GM18868 (cell line): ENCODE measurements at regions not wholly inside any gene's neighbourhood (a gene's known extent, or its start where the extent isn't known, plus 50 kb on each side); places are given as distances from the start of the nearest gene placed in this dataset.

Experiments
- ATAC-seq: cut with Tn5 transposase; IDR thresholded peaks from one replicate; pipeline ENCODE4 v1.9.1; 2021; ENCODE audit warnings: mild to moderate bottlenecking, moderate library complexity; ENCODE audit not compliant: unreplicated experiment

DNA sequence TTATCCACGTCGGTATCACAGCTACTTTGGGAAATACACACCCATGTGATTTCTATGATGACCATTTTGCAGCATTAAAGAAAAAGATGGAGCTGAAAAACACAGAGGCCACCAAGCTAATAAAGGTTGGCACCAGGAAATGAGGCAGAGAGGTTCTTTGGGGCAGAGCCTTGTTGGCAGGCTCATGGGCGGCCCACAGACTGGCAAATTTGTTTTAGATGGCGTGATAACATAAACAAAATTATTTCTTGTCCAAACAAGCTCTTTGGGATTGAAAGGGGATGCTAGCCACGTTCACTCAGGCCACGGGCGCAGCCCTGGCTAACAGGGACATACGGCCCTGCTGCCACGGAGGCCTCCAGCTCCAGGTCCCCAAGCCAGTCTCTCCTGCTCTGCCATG, 135.9 kb upstream of the ZMIZ1 start:
- no peak for ATAC-seq

DNA sequence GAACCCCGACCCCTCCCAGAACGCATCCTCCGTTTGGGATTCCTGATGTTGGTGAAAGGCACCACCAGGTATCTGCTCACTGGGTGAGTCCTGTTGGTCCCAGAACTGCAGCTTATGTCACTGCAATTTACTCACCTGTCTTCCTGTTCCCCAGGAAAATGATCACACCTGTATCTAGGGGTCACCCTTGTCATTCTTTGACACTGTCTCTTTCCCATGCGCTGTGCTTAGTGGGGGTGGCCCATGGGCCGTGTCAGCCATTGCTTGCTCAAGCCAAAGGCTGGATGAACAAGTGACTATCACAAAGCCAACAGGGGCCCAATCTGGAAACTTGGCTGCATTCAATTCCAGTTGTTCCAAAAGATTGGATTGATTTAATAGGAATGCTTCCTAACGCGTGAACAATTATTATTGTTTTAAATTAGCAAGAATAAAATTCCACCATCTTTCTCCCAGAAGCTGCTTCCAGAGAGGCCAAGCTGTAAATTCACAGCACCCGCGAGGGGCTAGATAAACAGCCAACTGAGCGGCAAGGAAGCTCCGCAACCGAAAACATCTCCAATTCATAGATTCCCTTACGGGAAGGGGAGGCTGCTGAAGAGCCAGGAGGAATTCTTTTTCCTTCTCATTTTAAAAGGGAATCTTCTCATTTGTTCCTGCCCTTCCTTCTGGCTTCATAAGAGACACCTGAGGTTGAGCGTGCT, 134.8 kb upstream of the ZMIZ1 start:
- no peak for ATAC-seq

- ATAC-seq = no peak
Measured at GRCh38 chr10:78934532-78934898, 134.3 kb upstream of the ZMIZ1 start.

DNA sequence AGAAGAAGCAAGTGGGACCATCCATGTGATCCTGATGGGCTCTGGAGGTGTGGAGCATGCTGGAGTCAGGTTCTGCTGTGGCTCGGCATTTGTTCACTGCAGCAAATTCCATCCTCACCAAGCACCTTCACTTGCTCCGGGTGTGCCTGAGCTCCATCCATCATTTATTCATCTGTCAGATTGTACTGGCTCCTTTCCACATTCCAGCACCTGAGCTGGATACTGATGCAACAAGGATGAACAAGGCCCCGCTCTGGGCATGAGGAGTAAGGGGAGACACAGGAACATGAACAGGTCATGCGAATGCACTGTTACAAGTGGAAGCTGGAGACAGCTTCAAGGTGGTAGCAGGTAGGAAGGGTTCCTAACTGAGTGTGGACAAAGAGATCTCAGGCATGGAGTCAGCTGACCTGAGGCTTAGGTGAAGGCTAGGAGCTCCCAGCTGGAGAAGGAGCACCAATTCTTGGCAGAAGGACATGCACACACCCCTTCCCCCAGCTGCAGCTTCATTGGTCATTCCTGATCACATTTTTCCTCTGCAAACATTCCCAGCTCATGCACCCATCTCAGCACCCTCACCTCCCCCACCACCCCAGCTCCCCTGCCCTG, 133.7 kb upstream of the ZMIZ1 start:
- no peak for ATAC-seq

GRCh38 chr10:78935697-78936407, 132.9 kb upstream of the ZMIZ1 start:
- no peak for ATAC-seq

DNA sequence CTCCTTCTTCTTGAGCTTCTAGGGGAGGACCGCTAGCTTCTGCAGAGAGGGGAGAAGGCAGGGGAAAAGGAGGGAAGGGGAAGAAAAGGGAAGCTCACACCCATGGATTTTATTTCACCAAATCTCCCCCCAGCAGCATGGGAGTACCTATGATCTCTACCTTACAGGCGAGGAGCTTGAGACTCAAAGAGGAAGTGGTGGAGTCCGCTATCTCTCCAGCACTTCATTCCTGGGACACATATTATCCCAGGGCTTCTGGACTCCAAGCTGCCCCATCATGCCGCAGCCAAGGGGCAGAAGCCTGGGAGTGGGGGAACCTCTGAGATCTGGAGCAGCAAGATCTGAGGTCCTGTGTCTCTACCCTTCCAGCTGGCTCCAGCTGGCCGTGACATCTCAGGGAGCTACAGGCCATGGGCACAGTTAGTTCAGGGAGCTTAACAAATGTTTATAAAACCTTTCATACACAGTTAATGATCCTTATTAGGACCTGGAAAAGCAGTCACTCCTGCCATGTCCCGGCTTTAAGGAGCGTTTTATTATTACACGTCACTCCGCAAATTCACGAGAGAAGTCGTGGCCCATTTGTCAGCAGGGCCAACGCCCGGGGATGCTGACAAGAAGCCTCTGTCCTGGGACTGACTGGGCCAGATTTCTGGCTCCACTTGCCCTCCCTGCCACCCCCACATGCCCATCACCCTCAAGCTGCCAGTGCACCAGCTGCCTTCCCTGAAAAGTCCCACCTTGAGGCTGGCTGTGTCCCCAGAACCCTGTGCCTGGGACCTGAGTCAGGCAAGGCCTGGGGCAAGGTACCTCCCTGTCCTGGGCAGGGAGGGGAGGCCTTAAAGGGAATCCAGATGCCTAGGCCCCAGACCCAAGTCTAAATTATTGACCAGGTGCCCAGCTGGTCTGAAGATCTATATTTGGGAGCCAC, 132.1 kb upstream of the ZMIZ1 start:
- no peak for ATAC-seq

GRCh38 chr10:78937393-78937792, 131.4 kb upstream of the ZMIZ1 start:
- no peak for ATAC-seq

DNA sequence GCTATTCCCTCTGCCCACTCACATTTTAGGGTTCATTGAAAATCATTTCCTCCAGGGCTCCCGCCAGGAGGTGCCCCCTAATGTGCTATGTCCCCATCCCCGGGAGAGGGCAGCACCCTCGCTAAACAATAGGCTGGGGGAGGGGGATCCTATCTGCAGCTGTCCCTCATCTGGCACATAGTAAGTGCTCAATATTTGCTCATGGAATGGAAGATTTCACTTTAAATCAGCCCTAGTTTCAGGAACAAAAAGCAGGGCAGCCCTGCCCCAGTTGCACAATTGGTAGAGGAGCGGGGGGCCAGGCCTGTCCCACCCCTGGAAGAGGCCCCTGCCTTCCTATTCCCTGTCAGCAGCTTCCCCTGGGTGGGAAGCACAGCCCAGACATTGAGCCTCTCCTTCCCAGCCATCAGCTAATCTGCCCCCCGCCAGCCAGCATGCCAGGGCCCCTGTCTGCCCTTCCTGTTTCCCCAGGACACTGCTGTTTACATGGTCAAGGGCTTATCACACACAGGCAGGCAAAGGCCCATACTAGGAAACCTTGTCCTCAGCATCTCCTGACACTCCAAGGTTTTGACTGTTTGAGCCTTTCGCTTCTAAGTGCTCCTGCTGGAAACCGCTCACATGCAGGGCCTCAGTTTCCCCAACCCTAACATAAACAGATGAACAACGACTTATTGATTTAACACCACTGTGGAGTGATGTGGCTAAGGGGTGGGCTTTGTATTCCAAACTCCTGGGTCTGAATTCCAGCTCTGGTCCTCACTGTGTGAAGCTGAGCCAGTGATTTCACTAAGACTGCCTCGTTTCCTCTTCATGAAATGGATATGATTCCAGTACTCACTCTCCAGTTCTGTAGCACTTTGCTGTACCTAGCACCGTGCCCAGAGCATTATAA, 130.7 kb upstream of the ZMIZ1 start:
- no peak for ATAC-seq

- ATAC-seq = no peak
Measured at GRCh38 chr10:78938695-78939672, 129.8 kb upstream of the ZMIZ1 start.

DNA sequence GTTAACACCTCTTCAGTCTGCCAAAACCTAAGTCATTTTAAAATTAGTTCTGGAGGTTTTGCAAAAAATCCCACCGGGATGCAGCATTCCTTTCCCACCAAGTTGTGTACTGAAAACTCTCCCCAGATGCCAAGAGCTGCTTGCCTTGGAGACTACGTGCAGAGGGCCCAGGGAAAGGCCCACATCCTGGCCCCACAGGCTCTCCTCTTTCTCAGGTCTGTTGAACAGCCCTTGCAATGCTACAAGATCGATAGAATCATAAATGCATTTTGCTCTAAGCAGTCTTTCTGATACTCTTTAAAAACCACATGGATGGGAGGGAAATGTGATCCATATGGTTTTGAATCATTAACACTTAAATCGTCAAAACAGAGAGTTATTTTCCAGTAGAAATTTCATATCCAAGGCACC, 126.7 kb upstream of the ZMIZ1 start:
- ATAC-seq = no peak

- no peak for ATAC-seq
Measured at GRCh38 chr10:78944723-78945312, 123.9 kb upstream of the ZMIZ1 start.

- no peak for ATAC-seq
Measured at GRCh38 chr10:78945838-78946237, 122.9 kb upstream of the ZMIZ1 start.

GRCh38 chr10:78947226-78947625, 121.5 kb upstream of the ZMIZ1 start:
- ATAC-seq = no peak

GRCh38 chr10:78947733-78948132, 121.0 kb upstream of the ZMIZ1 start:
- ATAC-seq = no peak

DNA sequence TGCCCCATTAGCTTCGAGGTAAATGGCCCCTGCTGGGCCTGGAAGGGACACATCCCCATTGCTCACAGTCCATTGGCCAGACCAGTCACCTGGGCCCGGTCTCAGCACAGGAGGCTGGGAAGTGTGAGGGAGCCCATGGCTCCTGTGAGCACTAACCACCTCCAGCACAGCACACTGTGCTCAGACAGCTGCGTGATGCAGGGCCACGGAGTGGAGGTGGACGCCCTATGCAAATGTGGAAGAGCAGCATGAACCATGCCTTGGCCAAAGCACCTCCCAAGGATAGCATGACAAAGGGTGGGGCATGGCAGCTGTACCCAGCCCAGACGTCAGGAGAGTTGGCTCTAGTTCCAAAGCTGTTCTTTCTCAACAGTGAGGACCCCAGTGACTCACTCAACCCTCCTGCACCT, 120.1 kb upstream of the ZMIZ1 start:
- ATAC-seq = no peak

DNA sequence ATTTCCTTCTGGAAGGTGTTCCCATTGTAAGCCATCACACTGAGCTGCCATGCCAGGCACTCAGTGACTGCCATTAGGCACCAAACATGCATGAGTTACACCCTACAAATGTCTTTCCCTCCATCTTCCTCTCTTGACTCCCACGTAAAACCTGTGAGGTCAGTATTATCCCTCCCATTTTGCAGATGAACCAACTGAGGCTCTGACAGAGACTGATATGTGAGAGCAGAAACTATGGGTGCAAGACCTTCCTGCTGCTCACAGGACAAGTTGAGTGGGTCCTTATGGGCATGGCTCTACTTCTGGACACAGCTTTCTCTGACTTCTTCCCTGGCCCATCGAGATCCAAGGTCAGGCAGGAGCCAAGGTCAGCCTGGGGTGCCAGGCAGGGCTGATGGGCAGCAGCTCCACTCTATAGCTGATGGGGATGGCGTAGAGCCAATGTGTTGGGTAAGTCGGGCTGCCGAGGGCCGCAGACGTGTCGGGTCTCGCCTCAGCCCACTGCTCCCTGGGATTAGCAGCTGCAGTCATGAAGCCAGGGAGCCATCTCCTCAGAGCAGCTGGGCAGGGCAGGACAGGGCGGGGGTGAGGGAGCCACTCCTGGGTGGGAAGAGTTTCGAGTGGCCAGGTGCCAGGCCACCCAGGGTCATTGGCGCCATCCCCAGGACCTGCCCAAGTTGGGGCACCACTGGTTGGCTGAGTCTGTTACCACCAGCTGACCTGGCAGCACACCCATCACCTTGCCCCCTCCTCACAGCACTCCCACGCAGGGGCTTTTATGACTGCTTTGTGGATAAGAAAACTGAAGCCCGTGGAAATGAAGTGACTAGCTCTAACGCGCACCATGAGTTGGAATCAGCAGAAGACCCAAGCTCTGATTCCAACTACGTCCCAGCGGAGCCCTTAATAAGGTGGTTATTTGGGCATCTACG, 117.8 kb upstream of the ZMIZ1 start:
- ATAC-seq = no peak

DNA sequence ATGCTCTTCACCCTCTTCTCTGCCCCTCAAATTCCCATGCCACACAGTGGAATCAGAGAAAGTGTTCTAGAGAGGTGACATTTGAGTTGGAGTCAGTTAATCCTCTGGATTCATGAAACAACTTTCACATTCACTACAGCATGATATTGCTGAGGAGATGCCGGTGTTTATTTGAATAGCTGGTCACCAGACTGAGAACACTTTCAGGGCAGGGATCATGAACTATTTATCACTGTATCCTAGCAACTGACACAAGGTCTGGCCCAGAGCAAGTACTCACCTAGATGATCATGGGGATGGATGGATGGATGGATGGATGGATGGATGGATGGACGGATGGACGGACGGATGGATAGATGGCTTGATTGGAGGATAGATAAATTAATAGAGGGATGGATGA, 116.7 kb upstream of the ZMIZ1 start:
- ATAC-seq = no peak

- ATAC-seq = no peak
Measured at GRCh38 chr10:78952686-78953085, 116.1 kb upstream of the ZMIZ1 start.
